Ovary (tissue), 3 donors: ENCODE measurements at regions not wholly inside any gene's neighbourhood (a gene's known extent, or its start where the extent isn't known, plus 50 kb on each side); places are given as distances from the start of the nearest gene placed in this dataset.

ENCODE experiments used
- POLR2A ChIP-seq: fragments of 450-650 bp; IDR thresholded peaks from one replicate; pipeline ENCODE4 v1.6.1; 2017; ENCODE audit warnings: antibody characterized with exemption, mild to moderate bottlenecking, moderate library complexity
- TF ChIP-seq, protein P1 (sequence below), 3 donors: fragments of 450-650 bp in 2 of 3; fragments of 200-600 bp in 1 of 3; IDR thresholded peaks; one replicate each; pipeline versions ENCODE4 v1.5.1 to v1.8.0; 2016 to 2022; ENCODE audit warnings: antibody characterized with exemption in 3 of 3, mild to moderate bottlenecking in 1 of 3
- donor health status: DM: no; HTN: no; CAD: no.

DNA sequence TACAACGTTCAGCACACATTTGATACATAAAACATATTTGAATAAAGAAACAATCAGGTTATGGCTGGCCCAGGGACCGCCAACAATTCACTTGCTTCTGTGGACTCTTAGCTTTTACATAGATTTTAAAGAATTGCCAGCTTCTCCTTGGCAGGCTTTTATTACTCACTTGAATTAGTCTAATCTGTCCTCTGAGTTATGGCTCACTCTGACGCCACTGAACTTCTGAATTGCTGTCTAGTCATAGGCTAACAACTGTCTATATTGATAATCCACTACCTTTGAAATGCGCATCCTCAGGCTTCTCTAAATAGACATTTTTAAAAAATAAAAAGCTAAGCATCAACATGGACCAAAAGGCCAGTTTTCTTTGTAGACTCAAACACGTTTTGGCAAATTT lies 317.4 kb upstream of the SGCD start:
- TF ChIP-seq, protein P1, sequence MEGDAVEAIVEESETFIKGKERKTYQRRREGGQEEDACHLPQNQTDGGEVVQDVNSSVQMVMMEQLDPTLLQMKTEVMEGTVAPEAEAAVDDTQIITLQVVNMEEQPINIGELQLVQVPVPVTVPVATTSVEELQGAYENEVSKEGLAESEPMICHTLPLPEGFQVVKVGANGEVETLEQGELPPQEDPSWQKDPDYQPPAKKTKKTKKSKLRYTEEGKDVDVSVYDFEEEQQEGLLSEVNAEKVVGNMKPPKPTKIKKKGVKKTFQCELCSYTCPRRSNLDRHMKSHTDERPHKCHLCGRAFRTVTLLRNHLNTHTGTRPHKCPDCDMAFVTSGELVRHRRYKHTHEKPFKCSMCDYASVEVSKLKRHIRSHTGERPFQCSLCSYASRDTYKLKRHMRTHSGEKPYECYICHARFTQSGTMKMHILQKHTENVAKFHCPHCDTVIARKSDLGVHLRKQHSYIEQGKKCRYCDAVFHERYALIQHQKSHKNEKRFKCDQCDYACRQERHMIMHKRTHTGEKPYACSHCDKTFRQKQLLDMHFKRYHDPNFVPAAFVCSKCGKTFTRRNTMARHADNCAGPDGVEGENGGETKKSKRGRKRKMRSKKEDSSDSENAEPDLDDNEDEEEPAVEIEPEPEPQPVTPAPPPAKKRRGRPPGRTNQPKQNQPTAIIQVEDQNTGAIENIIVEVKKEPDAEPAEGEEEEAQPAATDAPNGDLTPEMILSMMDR (IDR thresholded peaks at IDR 0.05), result no peak
- no peak for TF ChIP-seq POLR2A
